HEK293 (cell line): ENCODE measurements at regions not wholly inside any gene's neighbourhood (a gene's known extent, or its start where the extent isn't known, plus 50 kb on each side); places are given as distances from the start of the nearest gene placed in this dataset.

Source experiments
- CTCF ChIA-PET: fragments of 350-600 bp; formaldehyde crosslinking; extraction: SDS; loops from one replicate; lab custom pipeline; 2021; ENCODE audit warnings: antibody characterized with exemption; lab: Yijun Ruan, JAX
- POLR2A ChIA-PET: fragments of 300-600 bp; formaldehyde crosslinking; extraction: SDS; loops from one replicate; lab custom pipeline; 2020; ENCODE audit warnings: antibody characterized with exemption, inconsistent platforms; lab: Yijun Ruan, JAX
- H3K27ac ChIP-seq: fragments of 200-500 bp; sonication (Bioruptor generic); 2 replicates; pipeline ENCODE4 v1.5.1; 2014; ENCODE audit warnings: low read depth, low read length, control low read depth, inconsistent platforms; ENCODE audit errors: extremely low read depth
- H3K36me3 ChIP-seq, 2 experiments: fragments of 200-500 bp in 1 of 2; sonication (Bioruptor generic) in 1 of 2; 1 replicate in 1 of 2; 2 replicates in 1 of 2; pipeline ENCODE4 v1.5.1; 2014 to 2017; ENCODE audit warnings: inconsistent platforms in 2 of 2, low read length in 2 of 2; ENCODE audit not compliant: control insufficient read depth in 2 of 2, insufficient read depth in 1 of 2
- H3K4me1 ChIP-seq: fragments of 200-500 bp; sonication (Bioruptor generic); 2 replicates; pipeline ENCODE4 v1.5.1; 2014; ENCODE audit warnings: mild to moderate bottlenecking, low read length, inconsistent platforms; ENCODE audit not compliant: control insufficient read depth, insufficient read depth
- H3K4me3 ChIP-seq: 2 replicates; pipeline ENCODE4 v1.5.1; 2011; ENCODE audit warnings: low read depth, mild to moderate bottlenecking, control low read depth, low read length, moderate library complexity
- H3K9me3 ChIP-seq: fragments of 200-500 bp; sonication (Bioruptor generic); 2 replicates; pipeline ENCODE4 v1.5.1; 2014; ENCODE audit warnings: low read depth, low read length, inconsistent platforms; ENCODE audit not compliant: control insufficient read depth, insufficient read depth
- BCL11A ChIP-seq: fragments of 450-650 bp; formaldehyde crosslinking; IDR thresholded peaks from 2 replicates; pipeline ENCODE4 v1.5.1; 2016; ENCODE audit warnings: low read depth, missing biosample characterization, missing genetic modification characterization
- FEZF1 ChIP-seq: fragments of 450-650 bp; formaldehyde crosslinking; IDR thresholded peaks from 2 replicates; pipeline ENCODE4 v1.5.1; 2016; ENCODE audit warnings: missing biosample characterization, missing genetic modification characterization
- HOXA7 ChIP-seq: sonication (generic); formaldehyde crosslinking; IDR thresholded peaks from 2 replicates; pipeline ENCODE4 v1.8.1; 2022; ENCODE audit warnings: missing genetic modification reagents, borderline replicate concordance
- KLF10 ChIP-seq: fragments of 450-650 bp; IDR thresholded peaks from 2 replicates; pipeline ENCODE4 v1.5.1; 2018; ENCODE audit warnings: missing biosample characterization, mild to moderate bottlenecking, missing genetic modification characterization
- SCRT1 ChIP-seq: fragments of 450-650 bp; formaldehyde crosslinking; IDR thresholded peaks from 2 replicates; pipeline ENCODE4 v1.5.1; 2016; ENCODE audit warnings: missing biosample characterization, missing genetic modification characterization, borderline replicate concordance
- SETDB1 ChIP-seq: IDR thresholded peaks from one replicate; pipeline ENCODE4 v1.6.1; 2017; ENCODE audit warnings: mild to moderate bottlenecking, low read length, moderate library complexity, mixed read lengths; ENCODE audit not compliant: insufficient read length
- SP2 ChIP-seq: fragments of 450-650 bp; formaldehyde crosslinking; IDR thresholded peaks from 2 replicates; pipeline ENCODE4 v1.5.1; 2016; ENCODE audit warnings: missing biosample characterization, missing genetic modification characterization
- ZBTB7A ChIP-seq: fragments of 450-650 bp; formaldehyde crosslinking; IDR thresholded peaks from 2 replicates; pipeline ENCODE4 v1.5.1; 2016; ENCODE audit warnings: low read depth, missing biosample characterization, missing genetic modification characterization
- ZNF133 ChIP-seq: fragments of 450-650 bp; formaldehyde crosslinking; IDR thresholded peaks from 2 replicates; pipeline ENCODE4 v1.5.1; 2016; ENCODE audit warnings: missing biosample characterization, missing genetic modification characterization
- ZNF202 ChIP-seq: fragments of 450-650 bp; formaldehyde crosslinking; IDR thresholded peaks from 2 replicates; pipeline ENCODE4 v1.5.1; 2016; ENCODE audit warnings: missing biosample characterization, missing genetic modification characterization, borderline replicate concordance
- ZNF211 ChIP-seq: fragments of 450-650 bp; formaldehyde crosslinking; IDR thresholded peaks from 2 replicates; pipeline ENCODE4 v1.5.1; 2016; ENCODE audit warnings: low read depth, missing biosample characterization, missing genetic modification characterization
- ZNF324 ChIP-seq: fragments of 450-650 bp; formaldehyde crosslinking; IDR thresholded peaks from 2 replicates; pipeline ENCODE4 v1.5.1; 2016; ENCODE audit warnings: missing biosample characterization, missing genetic modification characterization
- ZNF354C ChIP-seq: fragments of 450-650 bp; formaldehyde crosslinking; IDR thresholded peaks from 2 replicates; pipeline ENCODE4 v1.5.1; 2016; ENCODE audit warnings: missing biosample characterization, missing genetic modification characterization, low read depth, borderline replicate concordance
- ZNF366 ChIP-seq: fragments of 450-650 bp; formaldehyde crosslinking; conservative IDR thresholded peaks from 2 replicates; pipeline ENCODE4 v1.5.1; 2016; ENCODE audit warnings: missing biosample characterization, missing genetic modification characterization
- ZNF433 ChIP-seq: fragments of 450-650 bp; formaldehyde crosslinking; IDR thresholded peaks from 2 replicates; pipeline ENCODE4 v1.5.1; 2016; ENCODE audit warnings: missing biosample characterization, missing genetic modification characterization, low read depth
- ZNF514 ChIP-seq: fragments of 450-650 bp; formaldehyde crosslinking; IDR thresholded peaks from 2 replicates; pipeline ENCODE4 v1.5.1; 2016; ENCODE audit warnings: missing biosample characterization, missing genetic modification characterization
- ZNF660 ChIP-seq: fragments of 450-650 bp; IDR thresholded peaks from 2 replicates; pipeline ENCODE4 v1.5.1; 2018; ENCODE audit warnings: missing biosample characterization, mild to moderate bottlenecking, missing genetic modification characterization
- ZNF707 ChIP-seq: fragments of 450-650 bp; formaldehyde crosslinking; IDR thresholded peaks from 2 replicates; pipeline ENCODE4 v1.5.1; 2016; ENCODE audit warnings: missing biosample characterization, missing genetic modification characterization
- ZNF76 ChIP-seq: fragments of 450-650 bp; formaldehyde crosslinking; IDR thresholded peaks from 2 replicates; pipeline ENCODE4; 2016; ENCODE audit warnings: low read depth, missing biosample characterization, missing genetic modification characterization, borderline replicate concordance
- TF ChIP-seq, protein P1 (sequence below): fragments of 450-650 bp; formaldehyde crosslinking; IDR thresholded peaks from 2 replicates; pipeline ENCODE4 v1.5.1; 2017; ENCODE audit warnings: missing biosample characterization, missing genetic modification characterization
- TF ChIP-seq, protein P2 (sequence below): sonication (generic); formaldehyde crosslinking; IDR thresholded peaks from 2 replicates; pipeline ENCODE4 v1.8.1; 2022; ENCODE audit warnings: mild to moderate bottlenecking, moderate library complexity, missing genetic modification reagents
- TF ChIP-seq, protein P3 (sequence below): fragments of 450-650 bp; formaldehyde crosslinking; IDR thresholded peaks from 2 replicates; pipeline ENCODE4 v1.5.1; 2016; ENCODE audit warnings: missing biosample characterization, missing genetic modification characterization
- TF ChIP-seq, protein P4 (sequence below): fragments of 450-650 bp; formaldehyde crosslinking; IDR thresholded peaks from 2 replicates; pipeline ENCODE4 v1.5.1; 2016; ENCODE audit warnings: missing biosample characterization, missing genetic modification characterization

DNA sequence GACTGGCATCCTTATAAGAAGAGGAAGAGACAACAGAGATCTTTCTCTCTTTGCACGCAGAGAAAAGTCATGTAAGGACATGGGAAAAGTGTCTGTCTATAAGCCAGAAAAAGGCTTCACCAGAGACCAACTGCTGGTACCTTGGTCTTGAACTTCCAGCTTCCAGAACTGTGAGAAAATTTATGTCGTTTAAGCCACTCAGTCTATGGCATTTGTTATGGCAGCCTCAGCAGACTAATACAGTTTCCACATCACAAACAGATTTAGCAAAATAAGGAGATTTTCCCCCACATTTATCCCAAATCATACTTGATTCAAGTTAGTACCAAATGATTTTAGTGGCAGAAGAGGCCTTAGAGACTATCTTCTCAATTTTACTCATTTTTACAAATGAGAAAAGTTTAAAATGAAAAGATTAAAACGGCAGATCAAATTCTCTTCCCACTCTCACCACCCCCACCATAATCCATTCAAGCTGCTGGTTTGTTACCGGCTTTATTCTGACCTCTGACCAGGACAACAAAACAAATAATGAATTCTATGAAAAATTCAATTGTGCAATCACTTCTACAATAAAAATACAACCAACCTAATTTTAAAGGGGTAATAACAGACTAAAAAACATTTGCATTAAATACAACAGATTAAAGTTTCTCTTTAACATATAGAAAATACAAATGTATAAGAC lies 316.3 kb downstream of the TBC1D4 start (continued):
- TF ChIP-seq, protein P1, sequence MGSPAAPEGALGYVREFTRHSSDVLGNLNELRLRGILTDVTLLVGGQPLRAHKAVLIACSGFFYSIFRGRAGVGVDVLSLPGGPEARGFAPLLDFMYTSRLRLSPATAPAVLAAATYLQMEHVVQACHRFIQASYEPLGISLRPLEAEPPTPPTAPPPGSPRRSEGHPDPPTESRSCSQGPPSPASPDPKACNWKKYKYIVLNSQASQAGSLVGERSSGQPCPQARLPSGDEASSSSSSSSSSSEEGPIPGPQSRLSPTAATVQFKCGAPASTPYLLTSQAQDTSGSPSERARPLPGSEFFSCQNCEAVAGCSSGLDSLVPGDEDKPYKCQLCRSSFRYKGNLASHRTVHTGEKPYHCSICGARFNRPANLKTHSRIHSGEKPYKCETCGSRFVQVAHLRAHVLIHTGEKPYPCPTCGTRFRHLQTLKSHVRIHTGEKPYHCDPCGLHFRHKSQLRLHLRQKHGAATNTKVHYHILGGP (tag by site-specific recombination): no peak
- TF ChIP-seq FEZF1: no peak
- no peak for TF ChIP-seq ZNF707
- TF ChIP-seq SCRT1 (tag by site-specific recombination): no peak
- TF ChIP-seq SETDB1: no peak

DNA sequence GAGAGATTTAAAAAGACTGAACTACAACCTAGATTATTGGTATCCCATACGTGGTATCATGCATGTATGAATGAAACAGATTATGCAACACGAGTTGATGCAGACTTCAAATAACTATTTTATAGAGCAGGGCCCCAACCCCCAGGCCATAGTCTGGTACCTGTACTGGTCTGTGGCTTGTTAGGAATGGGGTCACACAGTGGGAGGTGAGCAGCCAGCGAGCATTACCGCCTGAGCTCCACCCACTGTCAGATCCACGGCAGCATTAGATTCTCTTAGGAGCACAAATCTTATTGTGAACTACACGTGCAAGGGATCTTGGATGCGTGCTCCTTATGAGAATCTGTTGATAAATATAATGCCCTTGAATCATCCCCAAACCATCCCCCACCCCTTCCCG lies 320.2 kb downstream of the TBC1D4 start:
- Histone ChIP-seq H3K36me3 (no peaks in the 10 kb centered on the region), H3K4me1 (no peaks in the 10 kb centered on the region), H3K9me3 (no peaks in the 10 kb centered on the region), H3K27ac (no peak overlapping the region), H3K4me3 (no peak overlapping the region)
- ChIA-PET CTCF (no interaction called here), POLR2A (no interaction called here)
- TF ChIP-seq, protein P2, sequence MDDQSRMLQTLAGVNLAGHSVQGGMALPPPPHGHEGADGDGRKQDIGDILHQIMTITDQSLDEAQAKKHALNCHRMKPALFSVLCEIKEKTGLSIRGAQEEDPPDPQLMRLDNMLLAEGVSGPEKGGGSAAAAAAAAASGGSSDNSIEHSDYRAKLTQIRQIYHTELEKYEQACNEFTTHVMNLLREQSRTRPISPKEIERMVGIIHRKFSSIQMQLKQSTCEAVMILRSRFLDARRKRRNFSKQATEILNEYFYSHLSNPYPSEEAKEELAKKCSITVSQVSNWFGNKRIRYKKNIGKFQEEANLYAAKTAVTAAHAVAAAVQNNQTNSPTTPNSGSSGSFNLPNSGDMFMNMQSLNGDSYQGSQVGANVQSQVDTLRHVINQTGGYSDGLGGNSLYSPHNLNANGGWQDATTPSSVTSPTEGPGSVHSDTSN (CRISPR knock-in tag): no peak
- TF ChIP-seq ZNF514: no peak
- no peak for TF ChIP-seq ZNF133 (tag by site-specific recombination)
- TF ChIP-seq, protein P3, sequence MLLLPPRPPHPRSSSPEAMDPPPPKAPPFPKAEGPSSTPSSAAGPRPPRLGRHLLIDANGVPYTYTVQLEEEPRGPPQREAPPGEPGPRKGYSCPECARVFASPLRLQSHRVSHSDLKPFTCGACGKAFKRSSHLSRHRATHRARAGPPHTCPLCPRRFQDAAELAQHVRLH (tag by site-specific recombination): no peak
- no peak for TF ChIP-seq KLF10
- TF ChIP-seq, protein P4, sequence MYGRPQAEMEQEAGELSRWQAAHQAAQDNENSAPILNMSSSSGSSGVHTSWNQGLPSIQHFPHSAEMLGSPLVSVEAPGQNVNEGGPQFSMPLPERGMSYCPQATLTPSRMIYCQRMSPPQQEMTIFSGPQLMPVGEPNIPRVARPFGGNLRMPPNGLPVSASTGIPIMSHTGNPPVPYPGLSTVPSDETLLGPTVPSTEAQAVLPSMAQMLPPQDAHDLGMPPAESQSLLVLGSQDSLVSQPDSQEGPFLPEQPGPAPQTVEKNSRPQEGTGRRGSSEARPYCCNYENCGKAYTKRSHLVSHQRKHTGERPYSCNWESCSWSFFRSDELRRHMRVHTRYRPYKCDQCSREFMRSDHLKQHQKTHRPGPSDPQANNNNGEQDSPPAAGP: no peak
- TF ChIP-seq SP2 (tag by site-specific recombination): no peak
- no peak for TF ChIP-seq ZNF324
- TF ChIP-seq ZNF76 (tag by site-specific recombination): no peak
- TF ChIP-seq ZNF202 (tag by site-specific recombination): no peak
- TF ChIP-seq ZNF354C (tag by site-specific recombination): no peak
- no peak for TF ChIP-seq ZNF366
- no peak for TF ChIP-seq ZNF211 (tag by site-specific recombination)
- TF ChIP-seq ZNF660 (tag by site-specific recombination): no peak
- no peak for TF ChIP-seq HOXA7 (CRISPR knock-in tag)
- no peak for TF ChIP-seq BCL11A (tag by site-specific recombination)
- no peak for TF ChIP-seq ZNF433 (tag by site-specific recombination)
- no peak for TF ChIP-seq ZBTB7A (tag by site-specific recombination)
